ENCODE measurements at regions not wholly inside any gene's neighbourhood (a gene's known extent, or its start where the extent isn't known, plus 50 kb on each side); places are given as distances from the start of the nearest gene placed in this dataset.
"Not testable (repeated sequence)": the region's sequence is repeated elsewhere in the genome, so short reads cannot be mapped to it uniquely, and the experiment has no call there.

DNA sequence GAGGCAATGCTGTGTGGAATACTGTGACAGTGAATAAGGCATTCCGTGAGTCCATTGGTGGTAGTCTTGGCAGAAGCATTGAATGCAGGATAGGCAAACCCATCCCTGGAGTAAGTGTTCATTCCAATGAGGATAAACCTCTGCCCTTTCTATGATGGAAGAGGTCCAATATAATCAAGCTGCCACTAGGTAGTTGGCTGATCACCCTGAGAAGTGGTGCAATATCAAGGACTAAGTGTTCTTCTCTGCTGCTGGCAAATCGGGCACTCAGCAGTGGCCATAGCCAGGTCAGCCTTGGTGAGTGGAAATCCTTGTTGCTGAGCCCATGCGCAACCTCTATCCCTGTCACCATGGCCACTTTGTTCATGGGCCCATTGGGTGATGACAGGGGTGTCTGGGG lies 70.1 kb downstream of the FBXO4 start:
- DNase-seq (ENCODE audit: low read depth): no peak

GRCh38 chr5:42001673-42002072 lies 76.6 kb downstream of the FBXO4 start:
- DNase-seq (ENCODE audit: low read depth): no peak

DNA sequence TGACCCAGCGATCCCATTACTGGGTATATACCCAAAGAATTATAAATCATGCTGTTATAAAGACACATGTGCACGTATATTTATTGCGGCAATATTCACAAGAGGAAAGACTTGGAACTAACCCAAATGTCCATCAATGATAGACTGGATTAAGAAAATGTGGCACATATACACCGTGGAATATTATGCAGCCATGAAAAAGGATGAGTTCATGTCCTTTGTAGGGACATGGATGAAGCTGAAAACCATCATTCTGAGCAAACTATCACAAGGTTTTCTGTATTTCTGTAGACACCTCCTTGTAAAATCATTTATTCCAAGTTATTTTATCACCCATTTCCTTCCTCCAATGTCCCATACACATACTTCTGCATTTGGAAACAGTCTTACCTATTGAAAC lies 78.8 kb downstream of the FBXO4 start:
- DNase-seq (ENCODE audit: low read depth): not testable (repeated sequence)

GRCh38 chr5:42005561-42006153 lies 80.6 kb downstream of the FBXO4 start:
- no peak for DNase-seq (ENCODE audit: low read depth)

- DNase-seq (ENCODE audit: low read depth): no peak
Observed at GRCh38 chr5:42013561-42013960, 88.5 kb downstream of the FBXO4 start.

DNA sequence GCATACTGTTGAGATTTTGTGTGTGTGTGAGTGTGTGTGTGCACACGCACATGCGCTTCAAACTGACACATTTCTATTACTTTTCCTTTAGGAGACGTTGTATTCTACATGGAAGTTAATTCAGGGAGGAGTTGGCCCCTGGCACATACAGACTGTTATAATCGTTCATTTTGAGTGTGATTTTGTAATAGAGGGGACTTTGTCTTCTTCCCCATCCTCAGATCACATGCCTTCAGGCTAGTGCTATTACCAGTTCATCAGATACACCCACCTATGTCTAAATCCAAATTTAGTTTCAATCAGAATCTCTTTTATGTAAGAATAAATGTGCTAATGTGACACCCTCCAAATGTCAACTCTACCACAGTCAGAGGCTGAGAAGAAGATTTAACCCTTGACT lies 90.2 kb downstream of the FBXO4 start:
- DNase-seq (ENCODE audit: low read depth): no peak

DNA sequence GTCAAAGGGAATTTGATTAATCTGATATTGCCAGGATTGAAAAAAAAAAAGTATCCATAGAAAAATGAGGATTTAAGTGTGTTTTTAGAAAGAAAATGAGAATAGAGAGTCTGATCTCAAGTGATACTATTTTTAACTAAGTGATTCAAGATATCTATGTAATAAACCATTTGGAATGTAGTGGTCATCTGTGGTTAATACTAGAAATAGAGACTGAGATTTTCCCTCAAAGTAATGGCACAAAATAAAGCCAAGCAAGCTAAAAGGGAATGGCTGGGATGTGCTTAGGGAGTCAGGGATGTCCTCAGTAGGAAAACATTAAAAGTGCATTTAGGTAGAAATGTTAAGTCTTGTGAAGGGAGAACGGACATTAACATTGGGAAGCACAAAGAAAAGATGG lies 90.6 kb downstream of the FBXO4 start:
- DNase-seq (ENCODE audit: low read depth): no peak

DNA sequence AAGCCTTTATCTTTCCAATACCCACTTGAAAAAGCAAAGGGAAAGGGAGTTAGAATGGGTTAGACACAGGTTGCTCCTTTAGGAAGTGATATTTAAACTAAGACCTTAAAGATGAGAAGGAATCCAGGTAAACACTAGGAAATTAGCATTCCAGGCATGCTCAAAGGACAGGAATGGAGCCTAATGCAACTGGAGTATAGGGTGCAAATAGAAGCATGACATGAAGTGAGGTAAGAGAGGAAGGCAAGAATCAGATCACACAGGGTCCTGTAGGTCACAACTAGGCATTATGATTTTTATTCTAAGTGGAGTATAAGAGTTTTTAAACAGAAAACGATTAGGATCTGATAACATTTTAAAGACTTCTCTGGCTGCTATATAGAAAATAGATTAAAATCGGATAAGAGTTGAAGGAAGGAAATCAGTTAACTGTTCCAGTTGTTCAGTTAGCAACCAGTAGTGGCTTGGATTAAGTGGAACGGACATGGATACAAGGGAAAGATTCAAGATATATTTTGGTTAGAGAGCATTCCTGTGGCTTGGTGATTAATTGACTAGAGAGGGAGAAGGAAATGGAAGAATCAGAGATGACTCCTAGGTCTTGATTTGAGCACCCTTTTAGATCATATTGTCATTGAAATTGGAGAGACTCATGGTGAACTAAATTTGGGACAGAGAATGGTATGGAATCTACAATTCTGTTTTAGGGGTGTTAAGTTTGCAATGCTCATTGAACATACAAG lies 95.9 kb downstream of the FBXO4 start:
- no peak for DNase-seq (ENCODE audit: low read depth)

- DNase-seq (ENCODE audit: low read depth): no peak
Observed at GRCh38 chr5:42021923-42022322, 96.8 kb downstream of the FBXO4 start.

GRCh38 chr5:42022383-42022972 lies 97.4 kb downstream of the FBXO4 start:
- DNase-seq (ENCODE audit: low read depth): no peak

- no peak for DNase-seq (ENCODE audit: low read depth)
Observed at GRCh38 chr5:42026446-42026845, 101.4 kb downstream of the FBXO4 start.

GRCh38 chr5:42032137-42032536 lies 107.1 kb downstream of the FBXO4 start:
- no peak for DNase-seq (ENCODE audit: low read depth)

- no peak for DNase-seq (ENCODE audit: low read depth)
Observed at GRCh38 chr5:42035526-42035925, 110.4 kb downstream of the FBXO4 start.

DNA sequence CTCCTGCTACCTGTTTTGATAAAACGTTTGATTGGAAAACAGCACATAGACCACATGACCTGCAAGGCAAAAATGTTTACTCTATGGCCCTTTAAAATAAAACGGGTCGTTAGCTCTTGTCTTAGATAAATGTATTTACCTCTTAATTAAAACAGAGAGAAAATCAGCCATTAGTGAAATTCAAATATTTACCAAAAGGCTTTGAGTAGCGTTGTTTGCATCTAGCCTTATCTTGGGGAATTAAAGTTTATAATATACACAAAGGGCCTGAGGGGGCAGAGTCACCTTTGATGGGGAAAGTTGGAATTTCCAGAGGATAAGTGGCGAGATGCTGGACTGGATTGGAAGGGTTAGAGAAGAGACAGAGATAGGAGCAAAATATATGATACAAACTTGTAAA lies 111.3 kb downstream of the FBXO4 start:
- DNase-seq (ENCODE audit: low read depth): no peak

DNA sequence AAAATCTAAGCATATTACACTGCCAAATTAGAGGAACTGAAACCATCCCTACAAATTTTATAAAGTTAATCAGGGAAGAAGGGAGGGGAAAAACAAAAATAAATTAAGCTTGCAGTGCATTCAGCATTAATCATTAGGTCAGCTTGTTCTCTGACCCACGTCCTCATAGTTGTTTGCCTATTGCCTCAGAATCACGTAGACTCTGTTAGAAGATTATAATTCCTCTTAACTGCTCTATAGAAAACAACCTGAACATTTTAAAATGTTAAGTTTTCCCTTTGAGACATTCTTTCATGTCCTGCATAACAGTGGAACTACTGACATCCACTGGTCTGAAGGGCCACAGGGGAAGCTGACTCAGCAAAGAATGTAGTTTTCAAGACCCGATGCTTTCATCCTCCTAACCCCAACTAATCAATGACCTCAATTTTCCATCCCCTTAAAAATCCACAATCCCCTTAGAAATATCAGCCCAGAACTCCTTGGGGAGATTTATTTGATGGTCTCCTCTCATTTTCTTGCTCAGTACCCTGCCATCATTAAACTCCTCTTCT lies 112.4 kb downstream of the FBXO4 start:
- DNase-seq (ENCODE audit: low read depth): no peak

DNA sequence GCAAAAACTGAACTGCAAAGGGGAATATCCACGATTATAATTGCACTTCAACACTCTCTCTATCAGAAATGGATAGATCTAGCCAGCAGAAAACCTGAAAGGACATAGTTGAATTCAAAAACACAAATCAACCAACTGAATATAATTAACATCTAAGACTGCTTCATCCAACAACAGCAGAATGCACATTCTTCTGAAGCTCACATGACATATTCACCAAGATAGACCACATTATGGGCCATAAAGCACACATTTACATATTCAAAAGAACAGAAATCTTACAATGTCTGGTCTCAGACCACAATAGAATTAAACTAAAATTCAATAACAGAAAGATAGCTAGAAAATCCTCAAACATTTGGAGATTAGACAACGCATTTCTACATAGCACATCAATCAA lies 118.3 kb downstream of the FBXO4 start:
- no peak for DNase-seq (ENCODE audit: low read depth)

DNA sequence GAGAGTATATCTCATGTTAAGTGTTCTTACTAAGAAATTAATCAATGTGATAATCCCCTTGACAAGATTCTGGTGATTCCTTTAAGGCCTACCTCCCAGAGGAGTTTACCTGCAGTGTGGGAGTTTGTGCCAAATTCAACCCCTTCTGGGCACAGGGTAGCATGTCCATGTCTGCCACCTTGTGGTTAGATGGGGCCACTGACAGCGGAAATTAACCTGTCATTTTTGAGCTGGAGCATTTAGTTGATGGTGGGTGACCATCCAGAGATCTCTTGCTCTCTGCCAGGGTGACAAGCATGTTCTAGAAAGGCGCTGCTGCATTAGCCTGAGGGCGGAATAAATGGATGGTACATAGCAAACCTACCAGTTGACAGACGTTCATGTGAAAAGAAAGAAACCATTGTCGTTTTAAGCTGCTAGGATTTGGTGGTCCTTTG lies 132.2 kb downstream of the FBXO4 start:
- peak; percentile 42 for DNase-seq (ENCODE audit: low read depth)

GRCh38 chr5:42059291-42059690 lies 134.2 kb downstream of the FBXO4 start:
- DNase-seq (ENCODE audit: low read depth): no peak

DNA sequence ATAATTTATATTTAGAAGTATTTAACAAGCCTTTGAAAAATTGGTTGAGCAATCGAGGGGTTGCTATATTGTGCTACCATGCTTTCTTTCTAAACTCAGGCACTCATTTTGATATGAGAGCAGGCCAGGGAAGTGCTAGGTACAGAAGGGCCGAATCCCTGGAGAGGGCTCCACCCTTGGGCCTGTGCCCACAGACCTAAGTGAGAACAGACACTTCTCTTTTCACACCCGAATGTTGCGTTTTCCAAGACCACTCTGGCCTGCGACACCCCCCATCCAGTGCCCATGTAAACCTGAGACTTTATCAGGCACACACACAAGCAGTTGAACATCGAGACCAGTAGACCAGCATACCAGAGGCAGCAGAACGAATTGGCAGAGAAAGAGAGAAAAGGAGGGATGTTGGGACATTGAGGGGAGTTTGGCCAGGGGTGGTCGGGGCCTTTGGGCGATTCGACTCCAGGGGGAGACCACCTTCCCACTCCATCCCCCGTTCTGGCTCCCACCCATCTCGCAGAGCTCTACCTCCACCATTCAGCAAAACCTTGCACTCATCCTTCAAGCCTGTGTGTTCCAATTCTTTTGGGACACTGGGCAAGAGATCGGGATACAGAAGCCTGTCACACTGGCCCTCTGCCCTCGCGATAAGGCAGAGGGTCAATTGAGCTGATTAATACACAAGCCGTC lies 134.8 kb downstream of the FBXO4 start:
- no peak for DNase-seq (ENCODE audit: low read depth)

- DNase-seq (ENCODE audit: low read depth): no peak
Observed at GRCh38 chr5:42061121-42061520, 136.0 kb downstream of the FBXO4 start.

GRCh38 chr5:42064821-42065220 lies 139.7 kb downstream of the FBXO4 start:
- no peak for DNase-seq (ENCODE audit: low read depth)

DNA sequence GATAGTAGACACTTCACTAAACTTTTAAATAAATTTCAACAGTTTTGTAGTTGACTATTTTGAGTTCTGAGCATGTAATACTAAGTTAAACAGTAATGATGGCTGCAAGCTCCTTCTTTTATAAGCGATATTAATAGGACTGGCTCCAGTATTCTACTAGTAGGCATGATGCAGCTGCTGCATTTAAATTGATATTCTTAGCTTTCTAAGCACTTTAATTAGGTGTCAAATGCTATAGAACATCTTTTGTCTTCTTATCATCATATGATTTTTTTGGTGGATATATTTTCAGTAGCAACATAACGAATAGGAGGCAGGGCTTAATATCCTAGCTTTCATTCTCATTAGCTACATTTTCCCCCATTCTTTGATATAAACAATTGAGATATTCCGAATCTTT lies 141.1 kb downstream of the FBXO4 start:
- no peak for DNase-seq (ENCODE audit: low read depth)

DNA sequence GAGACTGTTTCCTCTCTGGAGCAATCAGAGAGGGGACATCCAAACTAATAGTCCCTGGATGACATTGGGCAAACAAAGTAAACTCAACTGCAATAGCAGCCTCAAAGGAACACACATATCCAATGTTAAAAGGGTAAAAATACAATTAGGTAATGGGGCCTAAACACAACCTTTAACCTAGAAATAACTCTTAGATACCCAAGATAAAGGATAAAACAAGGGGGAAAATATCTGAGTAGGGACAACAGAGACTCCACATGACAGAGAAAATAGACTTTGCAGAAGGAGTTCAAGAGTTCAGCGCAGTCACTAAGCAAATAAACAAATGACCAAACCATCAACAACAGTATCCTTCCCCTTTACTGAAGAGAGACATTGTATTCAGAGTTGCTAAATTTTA lies 149.3 kb downstream of the FBXO4 start:
- no peak for DNase-seq (ENCODE audit: low read depth)

Data from T follicular helper cell (primary cell).